HS-5 (cell line): ENCODE measurements at regions not wholly inside any gene's neighbourhood (a gene's known extent, or its start where the extent isn't known, plus 50 kb on each side); places are given as distances from the start of the nearest gene placed in this dataset.

Experiments
- DNase-seq: peaks from one replicate; pipeline ENCODE4 v3.0.0-alpha.2; 2012; ENCODE audit warnings: low read depth

GRCh38 chr4:20302336-20302735, 50.6 kb downstream of the SLIT2 start:
- DNase-seq: no peak

GRCh38 chr4:20305976-20306375, 54.3 kb downstream of the SLIT2 start:
- DNase-seq: no peak

- DNase-seq: no peak
Observed at GRCh38 chr4:20311856-20312255, 60.2 kb downstream of the SLIT2 start.

- DNase-seq: no peak
Observed at GRCh38 chr4:20313237-20314030, 61.7 kb downstream of the SLIT2 start.

GRCh38 chr4:20317424-20317985, 65.8 kb downstream of the SLIT2 start:
- no peak for DNase-seq

- DNase-seq: no peak
Observed at GRCh38 chr4:20318001-20318908, 66.5 kb downstream of the SLIT2 start.

GRCh38 chr4:20318909-20319277, 67.2 kb downstream of the SLIT2 start:
- no peak for DNase-seq

- DNase-seq: no peak
Observed at GRCh38 chr4:20319825-20320612, 68.3 kb downstream of the SLIT2 start.

- DNase-seq: no peak
Observed at GRCh38 chr4:20323991-20324390, 72.3 kb downstream of the SLIT2 start.

- DNase-seq: no peak
Observed at GRCh38 chr4:20326460-20326859, 74.8 kb downstream of the SLIT2 start.

GRCh38 chr4:20326977-20327376, 75.3 kb downstream of the SLIT2 start:
- no peak for DNase-seq

- no peak for DNase-seq
Observed at GRCh38 chr4:20327808-20328207, 76.1 kb downstream of the SLIT2 start.

- DNase-seq: no peak
Observed at GRCh38 chr4:20331642-20332041, 79.9 kb downstream of the SLIT2 start.

GRCh38 chr4:20333141-20333715, 81.5 kb downstream of the SLIT2 start:
- no peak for DNase-seq

- DNase-seq: peak; percentile 28
Observed at GRCh38 chr4:20337261-20337664, 85.6 kb downstream of the SLIT2 start.

GRCh38 chr4:20338841-20339240, 87.1 kb downstream of the SLIT2 start:
- no peak for DNase-seq

- DNase-seq: no peak
Observed at GRCh38 chr4:20341134-20341738, 89.5 kb downstream of the SLIT2 start.

- DNase-seq: no peak
Observed at GRCh38 chr4:20347531-20347930, 95.8 kb downstream of the SLIT2 start.

GRCh38 chr4:20348411-20348810, 96.7 kb downstream of the SLIT2 start:
- DNase-seq: no peak

- DNase-seq: no peak
Observed at GRCh38 chr4:20351360-20352162, 99.9 kb downstream of the SLIT2 start.

GRCh38 chr4:20352163-20352431, 100.4 kb downstream of the SLIT2 start:
- no peak for DNase-seq
